ENCODE measurements at regions not wholly inside any gene's neighbourhood (a gene's known extent, or its start where the extent isn't known, plus 50 kb on each side); places are given as distances from the start of the nearest gene placed in this dataset.

- Histone ChIP-seq H3K36me3 (ENCODE audit: control insufficient read depth, insufficient read depth, low read length) (no peaks in the 10 kb centered on the region), H3K4me1 (ENCODE audit: control insufficient read depth, insufficient read depth, low read length, poor library complexity, severe bottlenecking) (peaks cover 10% of the 10 kb centered on the region), H3K27ac (ENCODE audit: low read depth, low read length, severe bottlenecking) (no peak overlapping the region), H3K4me3 (ENCODE audit: extremely low read depth, insufficient read depth, low read length, poor library complexity, severe bottlenecking) (no peak overlapping the region), H3K9me3 (ENCODE audit: control insufficient read depth, low read length) (no peaks in the 10 kb centered on the region)
- WGBS, 2 experiments (ENCODE audit: insufficient coverage in 2 of 2): 50 to 67% methylated on average over 1 to 2 of the region's 3 CpGs
Observed at GRCh38 chr1:219478811-219479210, 134.1 kb downstream of the ZC3H11B start.

DNA sequence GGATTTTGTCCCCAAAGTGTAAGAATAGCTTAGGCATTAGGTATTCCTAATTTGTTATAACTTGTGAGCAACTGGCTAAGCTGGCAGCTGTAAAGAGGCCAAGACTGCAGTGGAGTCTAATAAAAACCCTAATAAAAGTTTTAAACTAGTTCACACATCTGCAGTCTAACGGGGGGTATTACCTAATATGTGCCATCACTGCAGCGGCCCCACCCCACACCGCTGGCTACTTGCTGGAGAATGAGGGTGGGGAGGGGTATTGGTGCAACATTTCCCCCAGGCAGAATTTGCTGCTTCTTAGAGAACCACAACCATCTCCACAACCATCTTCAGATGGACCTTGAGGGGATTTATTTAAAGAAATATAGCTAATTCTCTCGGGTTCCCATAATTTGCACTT is 135.0 kb downstream of the ZC3H11B start:
- Histone ChIP-seq H3K36me3 (ENCODE audit: control insufficient read depth, insufficient read depth, low read length) (no peaks in the 10 kb centered on the region), H3K9me3 (ENCODE audit: control insufficient read depth, low read length) (no peaks in the 10 kb centered on the region), H3K4me1 (ENCODE audit: control insufficient read depth, insufficient read depth, low read length, poor library complexity, severe bottlenecking) (peaks cover 10% of the 10 kb centered on the region), H3K27ac (ENCODE audit: low read depth, low read length, severe bottlenecking) (no peak overlapping the region), H3K4me3 (ENCODE audit: extremely low read depth, insufficient read depth, low read length, poor library complexity, severe bottlenecking) (no peak overlapping the region)
- WGBS, 2 experiments (ENCODE audit: insufficient coverage in 2 of 2): 100% methylated on average over 1 of the region's 4 CpGs; no CpG with 5 or more reads in 1 of the 2 experiments

DNA sequence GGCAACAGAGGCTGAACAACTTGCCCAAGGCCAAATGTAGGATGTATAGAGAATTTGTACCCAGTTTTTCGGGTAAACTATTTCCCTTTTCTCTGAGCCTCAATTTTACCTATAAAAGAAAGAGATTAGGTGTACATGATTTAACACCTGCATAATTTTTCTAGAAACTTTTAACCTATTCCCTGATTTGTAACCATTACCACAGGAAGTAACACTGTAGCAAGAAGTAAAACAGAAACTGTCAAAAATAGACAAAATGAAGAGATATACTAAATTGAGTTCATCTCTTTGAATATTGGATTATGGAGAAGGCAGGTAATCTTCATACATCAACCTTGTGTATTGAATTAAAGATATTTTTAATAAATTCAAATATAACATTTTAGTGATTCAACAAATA is 136.2 kb downstream of the ZC3H11B start:
- H3K4me3 ChIP-seq (ENCODE audit: extremely low read depth, insufficient read depth, low read length, poor library complexity, severe bottlenecking): no peak overlapping the region
- no CpG with 5 or more reads among the region's 1 CpG for WGBS, 2 experiments (ENCODE audit: insufficient coverage in 2 of 2)
- no peak overlapping the region for H3K27ac ChIP-seq (ENCODE audit: low read depth, low read length, severe bottlenecking)
- H3K9me3 ChIP-seq (ENCODE audit: control insufficient read depth, low read length): no peaks in the 10 kb centered on the region
- H3K4me1 ChIP-seq (ENCODE audit: control insufficient read depth, insufficient read depth, low read length, poor library complexity, severe bottlenecking): peaks cover 10% of the 10 kb centered on the region
- no peaks in the 10 kb centered on the region for H3K36me3 ChIP-seq (ENCODE audit: control insufficient read depth, insufficient read depth, low read length)

DNA sequence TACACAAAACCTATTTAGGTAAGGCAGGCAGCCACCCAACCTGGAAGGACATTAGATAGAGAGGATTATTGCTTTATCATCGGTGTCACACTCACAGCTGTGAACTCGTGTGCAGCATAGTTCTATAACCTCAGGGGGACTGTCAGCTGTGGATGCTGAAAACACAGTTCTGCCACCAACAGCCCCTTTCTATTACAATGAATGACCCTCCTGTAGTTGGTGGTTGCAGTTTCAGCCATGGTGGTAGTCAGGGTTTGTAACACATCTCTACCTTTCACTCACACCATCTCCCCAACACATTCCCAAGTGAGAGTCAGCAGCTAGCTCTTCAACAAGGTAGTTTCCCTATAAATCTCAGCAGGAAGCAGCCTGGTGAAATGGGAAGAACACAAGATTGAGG is 136.8 kb downstream of the ZC3H11B start:
- Histone ChIP-seq H3K36me3 (ENCODE audit: control insufficient read depth, insufficient read depth, low read length) (no peaks in the 10 kb centered on the region), H3K4me3 (ENCODE audit: extremely low read depth, insufficient read depth, low read length, poor library complexity, severe bottlenecking) (no peak overlapping the region), H3K9me3 (ENCODE audit: control insufficient read depth, low read length) (no peaks in the 10 kb centered on the region), H3K4me1 (ENCODE audit: control insufficient read depth, insufficient read depth, low read length, poor library complexity, severe bottlenecking) (peaks cover 10% of the 10 kb centered on the region), H3K27ac (ENCODE audit: low read depth, low read length, severe bottlenecking) (no peak overlapping the region)
- 78% methylated on average over 2 of the region's 2 CpGs; no CpG with 5 or more reads in 1 of the 2 experiments for WGBS, 2 experiments (ENCODE audit: insufficient coverage in 2 of 2)

DNA sequence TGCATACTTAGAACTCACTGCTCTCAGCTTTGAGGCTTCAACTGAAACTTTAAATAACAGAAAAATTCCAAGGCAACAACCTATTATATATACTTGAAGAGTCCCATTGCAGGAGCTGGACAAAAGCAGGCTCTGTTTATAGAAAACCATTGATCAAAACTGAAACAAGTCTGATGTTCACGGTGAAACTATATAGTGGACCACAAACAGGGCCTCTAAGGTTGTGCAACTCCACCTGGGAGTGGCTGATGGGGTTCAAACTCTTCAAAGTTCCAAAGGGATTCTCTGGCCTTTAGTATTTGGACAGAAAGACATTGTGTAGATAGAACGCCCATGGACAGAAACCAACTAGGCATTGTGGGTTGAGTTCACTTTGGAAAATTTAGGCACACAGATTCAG is 140.3 kb downstream of the ZC3H11B start:
- Histone ChIP-seq H3K4me1 (ENCODE audit: control insufficient read depth, insufficient read depth, low read length, poor library complexity, severe bottlenecking) (no peaks in the 10 kb centered on the region), H3K36me3 (ENCODE audit: control insufficient read depth, insufficient read depth, low read length) (no peaks in the 10 kb centered on the region), H3K9me3 (ENCODE audit: control insufficient read depth, low read length) (no peaks in the 10 kb centered on the region), H3K27ac (ENCODE audit: low read depth, low read length, severe bottlenecking) (no peak overlapping the region), H3K4me3 (ENCODE audit: extremely low read depth, insufficient read depth, low read length, poor library complexity, severe bottlenecking) (no peak overlapping the region)
- 85 to 100% methylated on average over 2 of the region's 2 CpGs for WGBS, 2 experiments (ENCODE audit: insufficient coverage in 2 of 2)

DNA sequence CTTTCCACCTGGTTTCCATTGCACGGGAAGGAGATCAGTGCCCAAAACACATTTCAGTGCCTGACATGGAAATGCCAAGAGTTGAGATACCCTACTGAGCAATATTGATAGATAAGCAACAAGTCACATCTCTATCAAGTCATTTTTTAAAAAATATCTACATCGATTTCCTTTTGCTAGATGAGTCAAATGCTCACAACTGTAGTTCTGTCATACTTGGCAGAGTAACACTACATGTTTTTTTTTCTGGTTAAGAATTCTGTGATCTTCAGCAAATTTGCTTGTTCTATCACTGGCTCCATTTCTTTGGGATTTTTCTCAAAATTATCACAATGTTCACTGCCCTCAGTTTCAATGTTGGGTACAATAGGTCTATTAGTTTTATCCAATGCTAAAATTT is 145.4 kb downstream of the ZC3H11B start:
- no peak overlapping the region for H3K4me3 ChIP-seq (ENCODE audit: extremely low read depth, insufficient read depth, low read length, poor library complexity, severe bottlenecking)
- no peak overlapping the region for H3K27ac ChIP-seq (ENCODE audit: low read depth, low read length, severe bottlenecking)
- H3K4me1 ChIP-seq (ENCODE audit: control insufficient read depth, insufficient read depth, low read length, poor library complexity, severe bottlenecking): no peaks in the 10 kb centered on the region
- 83 to 94% methylated on average over 2 of the region's 2 CpGs for WGBS, 2 experiments (ENCODE audit: insufficient coverage in 2 of 2)
- H3K9me3 ChIP-seq (ENCODE audit: control insufficient read depth, low read length): no peaks in the 10 kb centered on the region
- no peaks in the 10 kb centered on the region for H3K36me3 ChIP-seq (ENCODE audit: control insufficient read depth, insufficient read depth, low read length)

- no peak overlapping the region for H3K27ac ChIP-seq (ENCODE audit: low read depth, low read length, severe bottlenecking)
- no peak overlapping the region for H3K4me3 ChIP-seq (ENCODE audit: extremely low read depth, insufficient read depth, low read length, poor library complexity, severe bottlenecking)
- no peaks in the 10 kb centered on the region for H3K36me3 ChIP-seq (ENCODE audit: control insufficient read depth, insufficient read depth, low read length)
- no peaks in the 10 kb centered on the region for H3K4me1 ChIP-seq (ENCODE audit: control insufficient read depth, insufficient read depth, low read length, poor library complexity, severe bottlenecking)
- H3K9me3 ChIP-seq (ENCODE audit: control insufficient read depth, low read length): no peaks in the 10 kb centered on the region
Observed at GRCh38 chr1:219466766-219467165, 146.1 kb downstream of the ZC3H11B start.

DNA sequence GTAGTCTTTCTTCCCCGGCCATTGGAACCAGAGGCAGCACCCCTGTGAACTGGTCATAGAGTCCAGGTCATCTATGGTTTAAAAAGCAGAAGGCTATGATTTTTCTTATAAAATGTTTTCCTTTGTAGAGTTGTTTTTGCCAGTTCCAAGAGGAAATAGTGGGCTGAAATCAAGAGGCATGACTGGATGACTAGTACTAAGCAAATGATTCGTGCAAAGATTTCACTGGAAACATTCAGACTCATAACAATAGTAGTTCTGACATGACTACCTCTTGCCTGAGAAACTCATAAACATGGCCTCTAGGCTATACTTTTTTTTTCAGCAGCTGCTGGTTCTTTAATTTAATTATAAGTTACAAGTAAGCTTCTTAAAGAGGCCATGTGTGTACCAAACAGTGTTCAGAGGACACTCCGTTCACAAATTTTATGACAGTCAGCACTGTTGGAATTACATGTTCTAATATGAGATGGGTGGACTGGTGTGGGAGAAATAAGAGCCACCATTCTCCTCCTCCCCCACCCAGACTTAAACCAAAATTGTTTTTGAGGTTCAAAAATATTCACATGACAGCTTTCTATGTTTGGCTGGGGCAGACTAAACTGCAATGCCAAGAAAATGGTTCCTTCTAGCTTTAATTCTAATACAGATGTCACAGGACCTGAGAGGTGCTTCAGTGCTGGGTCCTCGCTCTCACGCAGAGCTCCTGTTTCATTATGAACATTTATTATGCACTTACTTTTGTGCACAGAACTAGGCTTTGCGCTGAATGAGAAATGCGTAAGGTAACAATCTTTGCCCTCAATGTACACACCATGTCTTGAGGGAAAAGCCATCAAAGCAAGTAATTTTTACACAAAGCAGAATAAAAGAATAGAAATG is 147.5 kb downstream of the ZC3H11B start:
- Histone ChIP-seq H3K4me3 (ENCODE audit: extremely low read depth, insufficient read depth, low read length, poor library complexity, severe bottlenecking) (no peak overlapping the region), H3K36me3 (ENCODE audit: control insufficient read depth, insufficient read depth, low read length) (no peaks in the 10 kb centered on the region), H3K9me3 (ENCODE audit: control insufficient read depth, low read length) (no peaks in the 10 kb centered on the region), H3K4me1 (ENCODE audit: control insufficient read depth, insufficient read depth, low read length, poor library complexity, severe bottlenecking) (peaks cover 7% of the 10 kb centered on the region), H3K27ac (ENCODE audit: low read depth, low read length, severe bottlenecking) (no peak overlapping the region)
- 87 to 100% methylated on average over 3 to 4 of the region's 7 CpGs for WGBS, 2 experiments (ENCODE audit: insufficient coverage in 2 of 2)

- Histone ChIP-seq H3K9me3 (ENCODE audit: control insufficient read depth, low read length) (no peaks in the 10 kb centered on the region), H3K36me3 (ENCODE audit: control insufficient read depth, insufficient read depth, low read length) (no peaks in the 10 kb centered on the region), H3K27ac (ENCODE audit: low read depth, low read length, severe bottlenecking) (no peak overlapping the region), H3K4me3 (ENCODE audit: extremely low read depth, insufficient read depth, low read length, poor library complexity, severe bottlenecking) (no peak overlapping the region), H3K4me1 (ENCODE audit: control insufficient read depth, insufficient read depth, low read length, poor library complexity, severe bottlenecking) (peaks cover 9% of the 10 kb centered on the region)
- 100% methylated on average over 2 of the region's 4 CpGs for WGBS, 2 experiments (ENCODE audit: insufficient coverage in 2 of 2)
Observed at GRCh38 chr1:219463636-219464035, 149.3 kb downstream of the ZC3H11B start.

DNA sequence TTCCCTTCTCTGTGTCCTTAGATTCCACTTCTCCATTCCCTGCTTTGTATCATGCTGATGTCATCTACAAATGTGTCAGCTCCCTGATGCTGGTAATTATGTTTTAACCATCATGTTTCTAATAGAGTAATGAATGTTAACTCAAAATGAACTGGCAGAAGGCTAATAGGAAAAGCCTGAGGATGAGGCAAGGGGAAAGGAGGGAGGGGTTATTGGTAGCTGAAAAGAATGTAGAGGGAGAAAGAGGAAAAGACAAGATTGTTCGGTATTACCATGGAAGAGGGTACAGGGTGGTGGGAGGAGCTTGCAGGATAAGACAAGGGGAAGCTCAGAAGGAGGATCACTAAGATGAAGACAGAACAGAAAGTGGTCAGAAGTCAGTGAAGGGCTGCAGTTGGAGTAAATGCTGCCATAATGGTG is 150.9 kb downstream of the ZC3H11B start:
- peaks cover 9% of the 10 kb centered on the region for H3K4me1 ChIP-seq (ENCODE audit: control insufficient read depth, insufficient read depth, low read length, poor library complexity, severe bottlenecking)
- 93 to 100% methylated on average over 1 of the region's 1 CpG for WGBS, 2 experiments (ENCODE audit: insufficient coverage in 2 of 2)
- H3K36me3 ChIP-seq (ENCODE audit: control insufficient read depth, insufficient read depth, low read length): no peaks in the 10 kb centered on the region
- no peak overlapping the region for H3K27ac ChIP-seq (ENCODE audit: low read depth, low read length, severe bottlenecking)
- no peaks in the 10 kb centered on the region for H3K9me3 ChIP-seq (ENCODE audit: control insufficient read depth, low read length)
- no peak overlapping the region for H3K4me3 ChIP-seq (ENCODE audit: extremely low read depth, insufficient read depth, low read length, poor library complexity, severe bottlenecking)
